Right lobe of liver (tissue), 6 donors: ENCODE measurements at regions not wholly inside any gene's neighbourhood (a gene's known extent, or its start where the extent isn't known, plus 50 kb on each side); places are given as distances from the start of the nearest gene placed in this dataset.

Experiments used
- ATAC-seq, 4 donors: fragments of 200-7000 bp; cut with Tn5 transposase; one replicate each; pipeline ENCODE4 v1.9.1; 2020; ENCODE audit warnings: mild to moderate bottlenecking in 4 of 4, moderate library complexity in 4 of 4
- DNase-seq, 3 donors: peaks; one replicate each; pipeline ENCODE4 v3.0.0-alpha.2; 2020
- H3K27ac ChIP-seq, 3 donors: fragments of 200-600 bp; one replicate each; pipeline ENCODE4 v1.8.0; 2022
- H3K27me3 ChIP-seq, 2 donors: fragments of 200-600 bp; one replicate each; pipeline ENCODE4 v1.8.0; 2022
- H3K36me3 ChIP-seq, 4 donors: fragments of 200-600 bp; sonication (generic) in 1 of 4; one replicate each; pipeline versions ENCODE4 v1.5.1 to v1.8.0; 2017 to 2022; ENCODE audit warnings: control low read depth in 1 of 4
- H3K4me1 ChIP-seq, 4 donors: fragments of 200-600 bp; sonication (generic) in 1 of 4; one replicate each; pipeline versions ENCODE4 v1.5.1 to v1.8.0; 2017 to 2022; ENCODE audit warnings: control low read depth in 1 of 4
- H3K4me3 ChIP-seq, 3 donors: fragments of 200-600 bp; one replicate each; pipeline ENCODE4 v1.8.0; 2022
- H3K9me3 ChIP-seq, 4 donors: fragments of 200-600 bp; sonication (generic) in 1 of 4; one replicate each; pipeline versions ENCODE4 v1.5.1 to v1.8.0; 2017 to 2022; ENCODE audit warnings: control low read depth in 1 of 4
- POLR2A ChIP-seq: fragments of 450-650 bp; IDR thresholded peaks from one replicate; pipeline ENCODE4 v1.6.1; 2017; ENCODE audit warnings: antibody characterized with exemption, mild to moderate bottlenecking
- WGBS: methylation state at CpG from one replicate; pipeline ENCODE4 v1.1.6; 2018; ENCODE audit warnings: low coverage, low lambda C conversion rate; ENCODE audit not compliant: insufficient coverage; ENCODE audit errors: missing lambda C conversion rate; 5-methylcytosine and 5-hydroxymethylcytosine counted together
- intact Hi-C, 2 donors: fragments of 100-400 bp; cut with DNase I; formaldehyde crosslinking; loops; one replicate each; pipeline versions ENCODE4 v1.11.2 to v1.14.1; 2022
- TF ChIP-seq, protein P1 (sequence below), 4 donors: fragments of 200-600 bp in 3 of 4; fragments of 450-650 bp in 1 of 4; IDR thresholded peaks; one replicate each; pipeline versions ENCODE4 v1.5.1 to v1.8.0; 2016 to 2022; ENCODE audit warnings: antibody characterized with exemption in 4 of 4, mild to moderate bottlenecking in 2 of 4
- donor health status: DM: no; HTN: yes; CAD: no.
- donor health status: DM: no; HTN: no; CAD: no.
- donor health status: DM: no; HTN: no; CAD: no.
- donor health status: DM: no; HTN: yes; CAD: no.
- donor health status: DM: no; HTN: yes; CAD: no.

DNA sequence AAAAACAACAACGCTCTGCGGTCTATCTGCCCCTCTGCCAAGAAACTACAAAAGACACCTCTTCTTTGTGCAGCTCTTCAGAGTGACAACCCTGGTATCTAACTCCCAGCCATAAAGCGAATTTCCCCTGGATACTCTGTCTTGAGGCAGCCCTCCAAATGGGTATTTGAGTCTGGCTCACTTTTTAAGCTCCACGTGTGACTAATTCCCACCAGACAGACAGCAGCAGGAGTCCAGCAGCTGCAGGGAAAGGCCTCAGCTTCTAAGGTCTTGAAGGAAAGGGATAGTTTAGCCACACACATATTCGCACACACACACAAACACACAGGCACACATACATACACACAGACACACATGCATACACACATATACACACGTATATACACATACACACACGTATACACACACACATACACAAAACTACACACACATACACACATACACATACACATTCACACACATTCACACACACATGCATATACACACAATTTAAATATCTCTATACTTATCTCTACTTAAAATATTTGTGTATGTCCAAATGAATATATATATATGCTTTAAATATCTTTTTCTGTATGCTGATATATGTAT is 188.8 kb downstream of the TSHZ3 start:
- WGBS, result 67% methylated on average over 5 of the region's 7 CpGs
- H3K27me3 ChIP-seq, result no peaks in the 10 kb centered on the region
- H3K36me3 ChIP-seq, result no peaks in the 10 kb centered on the region
- intact Hi-C loops, result no loop called here
- H3K9me3 ChIP-seq, result no peaks in the 10 kb centered on the region
- TF ChIP-seq, protein P1, sequence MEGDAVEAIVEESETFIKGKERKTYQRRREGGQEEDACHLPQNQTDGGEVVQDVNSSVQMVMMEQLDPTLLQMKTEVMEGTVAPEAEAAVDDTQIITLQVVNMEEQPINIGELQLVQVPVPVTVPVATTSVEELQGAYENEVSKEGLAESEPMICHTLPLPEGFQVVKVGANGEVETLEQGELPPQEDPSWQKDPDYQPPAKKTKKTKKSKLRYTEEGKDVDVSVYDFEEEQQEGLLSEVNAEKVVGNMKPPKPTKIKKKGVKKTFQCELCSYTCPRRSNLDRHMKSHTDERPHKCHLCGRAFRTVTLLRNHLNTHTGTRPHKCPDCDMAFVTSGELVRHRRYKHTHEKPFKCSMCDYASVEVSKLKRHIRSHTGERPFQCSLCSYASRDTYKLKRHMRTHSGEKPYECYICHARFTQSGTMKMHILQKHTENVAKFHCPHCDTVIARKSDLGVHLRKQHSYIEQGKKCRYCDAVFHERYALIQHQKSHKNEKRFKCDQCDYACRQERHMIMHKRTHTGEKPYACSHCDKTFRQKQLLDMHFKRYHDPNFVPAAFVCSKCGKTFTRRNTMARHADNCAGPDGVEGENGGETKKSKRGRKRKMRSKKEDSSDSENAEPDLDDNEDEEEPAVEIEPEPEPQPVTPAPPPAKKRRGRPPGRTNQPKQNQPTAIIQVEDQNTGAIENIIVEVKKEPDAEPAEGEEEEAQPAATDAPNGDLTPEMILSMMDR (IDR thresholded peaks at IDR 0.05), result no peak
- TF ChIP-seq POLR2A, result no peak
- no peak overlapping the region for H3K4me3 ChIP-seq
- ATAC-seq (no peak), DNase-seq (no peak)
- no peaks in the 10 kb centered on the region for H3K4me1 ChIP-seq
- H3K27ac ChIP-seq, result no peak overlapping the region

DNA sequence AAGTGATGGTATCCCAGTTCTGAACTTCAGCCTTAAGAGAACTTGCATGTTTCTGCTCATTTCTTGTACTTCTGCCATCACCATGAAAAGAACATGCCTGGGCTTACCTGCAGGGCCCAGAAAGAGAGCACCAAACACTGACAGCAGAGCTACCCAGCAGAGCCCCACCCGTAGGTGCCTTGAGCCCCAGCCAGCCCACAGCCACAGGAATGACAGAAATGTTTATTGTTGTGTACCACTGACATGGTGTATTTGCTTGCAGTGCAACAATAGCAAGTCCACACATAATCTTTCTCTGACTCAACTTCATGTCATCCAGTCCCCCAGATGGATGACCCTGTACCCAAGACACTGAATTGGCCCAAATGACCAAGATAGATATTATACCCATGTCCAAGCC is 195.2 kb downstream of the TSHZ3 start:
- no peak overlapping the region for H3K27ac ChIP-seq
- H3K4me3 ChIP-seq, result no peak overlapping the region
- H3K4me1 ChIP-seq, result no peaks in the 10 kb centered on the region
- ATAC-seq (no peak), DNase-seq (no peak)
- H3K9me3 ChIP-seq, result no peaks in the 10 kb centered on the region
- H3K36me3 ChIP-seq, result no peaks in the 10 kb centered on the region
- WGBS, result no CpG with 5 or more reads among the region's 1 CpG
- no peak for TF ChIP-seq POLR2A
- TF ChIP-seq, protein P1 (IDR thresholded peaks at IDR 0.05), result no peak
- H3K27me3 ChIP-seq, result no peaks in the 10 kb centered on the region
- intact Hi-C loops, result no loop called here

DNA sequence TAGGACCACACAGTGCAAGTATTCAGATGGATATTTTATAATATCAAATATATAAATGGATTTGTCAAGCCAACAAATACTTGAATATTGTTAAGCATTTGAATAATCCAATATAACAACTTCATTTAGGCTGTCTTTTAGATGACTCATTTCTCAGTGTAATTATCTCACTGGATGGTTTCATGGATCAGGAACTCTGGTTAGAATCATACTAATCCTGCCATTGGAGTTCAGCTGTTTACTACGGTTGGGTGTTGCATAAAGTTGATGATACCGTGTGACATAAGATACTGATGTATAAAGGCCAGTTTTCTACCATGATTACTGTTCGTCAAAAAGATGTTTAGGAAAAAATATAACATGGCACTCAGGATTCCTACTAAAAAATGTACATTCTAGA is 196.3 kb downstream of the TSHZ3 start:
- no peak for ATAC-seq
- no peaks in the 10 kb centered on the region for H3K4me1 ChIP-seq
- no peaks in the 10 kb centered on the region for H3K27me3 ChIP-seq
- H3K36me3 ChIP-seq, result no peaks in the 10 kb centered on the region
- no peak for DNase-seq
- no peaks in the 10 kb centered on the region for H3K9me3 ChIP-seq
- 58% methylated on average over 3 of the region's 3 CpGs for WGBS
- no peak overlapping the region for H3K4me3 ChIP-seq
- no peak overlapping the region for H3K27ac ChIP-seq
- intact Hi-C loops, result no loop called here
- TF ChIP-seq POLR2A, result no peak
- TF ChIP-seq, protein P1 (IDR thresholded peaks at IDR 0.05), result no peak

DNA sequence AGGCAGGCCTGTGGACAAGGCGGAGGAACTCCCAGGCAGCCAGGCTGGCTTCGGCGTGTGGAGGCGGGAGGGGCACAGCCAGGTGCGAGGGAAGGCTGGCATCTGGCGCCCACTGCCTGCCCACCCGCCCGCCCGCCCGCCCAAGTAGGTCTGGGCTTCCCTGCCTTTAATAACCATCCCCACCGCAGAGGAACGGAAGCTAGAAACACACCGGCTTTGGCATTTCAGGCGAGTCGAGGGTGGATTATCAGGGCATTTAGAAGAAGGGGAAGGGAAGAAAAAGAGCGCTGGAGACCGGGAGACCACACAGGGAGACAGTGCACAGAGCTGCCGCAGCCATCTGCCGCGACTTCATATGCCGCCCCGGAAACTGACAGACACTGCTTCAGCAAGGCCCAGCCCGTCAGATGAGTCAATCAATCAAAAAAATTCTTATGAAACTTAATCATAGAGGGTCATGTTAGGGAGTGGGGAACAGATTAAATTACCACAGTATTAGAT is 199.7 kb downstream of the TSHZ3 start:
- WGBS, result 82% methylated on average over 11 of the region's 23 CpGs
- H3K27ac ChIP-seq, result no peak overlapping the region
- no peaks in the 10 kb centered on the region for H3K4me1 ChIP-seq
- no peaks in the 10 kb centered on the region for H3K9me3 ChIP-seq
- no peaks in the 10 kb centered on the region for H3K36me3 ChIP-seq
- ATAC-seq (no peak), DNase-seq (no peak)
- TF ChIP-seq, protein P1 (IDR thresholded peaks at IDR 0.05), result no peak
- TF ChIP-seq POLR2A, result no peak
- no peak overlapping the region for H3K4me3 ChIP-seq
- H3K27me3 ChIP-seq, result no peaks in the 10 kb centered on the region
- intact Hi-C loops, result no loop called here

DNA sequence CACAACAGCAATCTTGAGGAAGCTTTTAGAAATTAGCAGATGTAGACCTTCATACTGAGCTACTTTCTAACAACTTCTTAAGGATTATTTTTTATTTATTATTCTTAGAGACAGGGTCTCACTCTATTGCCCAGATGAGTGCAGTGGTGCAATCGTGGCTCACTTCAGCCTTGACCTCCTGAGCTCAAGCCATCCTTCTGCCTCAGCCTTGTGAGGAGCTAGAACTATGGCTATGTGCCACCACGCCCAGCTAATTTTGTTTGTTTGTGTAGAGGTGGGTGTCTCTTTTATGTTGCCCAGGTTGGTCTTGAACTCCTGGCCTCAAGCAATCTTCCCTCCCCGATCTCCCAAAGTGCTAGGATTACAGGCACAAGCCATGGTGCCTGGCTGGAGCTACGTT is 200.6 kb downstream of the TSHZ3 start:
- no peaks in the 10 kb centered on the region for H3K4me1 ChIP-seq
- intact Hi-C loops, result no loop called here
- no peak overlapping the region for H3K27ac ChIP-seq
- no peaks in the 10 kb centered on the region for H3K36me3 ChIP-seq
- TF ChIP-seq POLR2A, result no peak
- TF ChIP-seq, protein P1 (IDR thresholded peaks at IDR 0.05), result no peak
- no peaks in the 10 kb centered on the region for H3K27me3 ChIP-seq
- H3K9me3 ChIP-seq, result no peaks in the 10 kb centered on the region
- DNase-seq, result no peak
- 41% methylated on average over 4 of the region's 4 CpGs for WGBS
- no peak for ATAC-seq
- H3K4me3 ChIP-seq, result no peak overlapping the region
